WERI-Rb-1 (cell line): ENCODE measurements at regions not wholly inside any gene's neighbourhood (a gene's known extent, or its start where the extent isn't known, plus 50 kb on each side); places are given as distances from the start of the nearest gene placed in this dataset.

Experiments
- DNase-seq: peaks from one replicate; pipeline ENCODE4 v3.0.0-alpha.2; 2020
- H3K27ac ChIP-seq: fragments of 250-450 bp; sonication (Bioruptor Pico); 2 replicates; pipeline ENCODE4 v1.5.1; 2020; ENCODE audit warnings: mild to moderate bottlenecking, moderate library complexity
- H3K27me3 ChIP-seq: fragments of 250-450 bp; sonication (Bioruptor Pico); 2 replicates; pipeline ENCODE4 v1.5.1; 2021; ENCODE audit warnings: mild to moderate bottlenecking, low read depth, moderate library complexity; ENCODE audit not compliant: insufficient read depth, severe bottlenecking
- H3K36me3 ChIP-seq: fragments of 250-450 bp; sonication (Bioruptor Pico); 2 replicates; pipeline ENCODE4 v1.5.1; 2020; ENCODE audit warnings: mild to moderate bottlenecking, moderate library complexity
- H3K4me3 ChIP-seq: 2 replicates; pipeline ENCODE4 v1.5.1; 2011; ENCODE audit warnings: low read depth, mild to moderate bottlenecking, control low read depth, low read length
- H3K9me3 ChIP-seq: fragments of 250-450 bp; sonication (Bioruptor Pico); 2 replicates; pipeline ENCODE4 v1.5.1; 2021; ENCODE audit warnings: mild to moderate bottlenecking, moderate library complexity; ENCODE audit not compliant: severe bottlenecking
- CTCF ChIP-seq: IDR thresholded peaks from 2 replicates; pipeline ENCODE4 v1.5.1; 2011; ENCODE audit warnings: low read depth, mild to moderate bottlenecking, control low read depth, inconsistent platforms, low read length

- Histone ChIP-seq H3K27ac (no peak overlapping the region), H3K36me3 (no peaks in the 10 kb centered on the region), H3K9me3 (no peaks in the 10 kb centered on the region), H3K4me3 (no peak overlapping the region), H3K27me3 (no peaks in the 10 kb centered on the region)
- no peak for TF ChIP-seq CTCF
- DNase-seq = no peak
Measured at GRCh38 chr13:68616600-68617222, 1386.6 kb upstream of the PCDH9 start.

- DNase-seq = no peak
- no peak overlapping the region for H3K4me3 ChIP-seq
- no peaks in the 10 kb centered on the region for H3K36me3 ChIP-seq
- H3K27ac ChIP-seq = no peak overlapping the region
- no peak for TF ChIP-seq CTCF
- H3K9me3 ChIP-seq = no peaks in the 10 kb centered on the region
- no peaks in the 10 kb centered on the region for H3K27me3 ChIP-seq
Measured at GRCh38 chr13:68609661-68610060, 1379.5 kb upstream of the PCDH9 start.

GRCh38 chr13:68608147-68608546, 1378.0 kb upstream of the PCDH9 start:
- Histone ChIP-seq H3K27ac (no peak overlapping the region), H3K4me3 (no peak overlapping the region), H3K9me3 (no peaks in the 10 kb centered on the region), H3K36me3 (no peaks in the 10 kb centered on the region), H3K27me3 (no peaks in the 10 kb centered on the region)
- TF ChIP-seq CTCF = no peak
- DNase-seq = no peak

- no peaks in the 10 kb centered on the region for H3K27me3 ChIP-seq
- H3K9me3 ChIP-seq = no peaks in the 10 kb centered on the region
- H3K4me3 ChIP-seq = no peak overlapping the region
- no peak for TF ChIP-seq CTCF
- H3K27ac ChIP-seq = no peak overlapping the region
- DNase-seq = no peak
- H3K36me3 ChIP-seq = no peaks in the 10 kb centered on the region
Measured at GRCh38 chr13:68597641-68598040, 1367.5 kb upstream of the PCDH9 start.

- Histone ChIP-seq H3K27ac (no peak overlapping the region), H3K36me3 (no peaks in the 10 kb centered on the region), H3K4me3 (no peak overlapping the region), H3K9me3 (no peaks in the 10 kb centered on the region), H3K27me3 (no peaks in the 10 kb centered on the region)
- no peak for TF ChIP-seq CTCF
- no peak for DNase-seq
Measured at GRCh38 chr13:68588623-68589022, 1358.5 kb upstream of the PCDH9 start.

- Histone ChIP-seq H3K27ac (no peak overlapping the region), H3K36me3 (no peaks in the 10 kb centered on the region), H3K27me3 (no peaks in the 10 kb centered on the region), H3K9me3 (no peaks in the 10 kb centered on the region), H3K4me3 (no peak overlapping the region)
- no peak for TF ChIP-seq CTCF
- no peak for DNase-seq
Measured at GRCh38 chr13:68584776-68585175, 1354.6 kb upstream of the PCDH9 start.
